Cardiac fibroblast (primary cell): ENCODE measurements at regions not wholly inside any gene's neighbourhood (a gene's known extent, or its start where the extent isn't known, plus 50 kb on each side); places are given as distances from the start of the nearest gene placed in this dataset.

Experiments
- DNase-seq, 2 donors: peaks; one replicate each; pipeline versions ENCODE4 v3.0.0 to v3.0.0-alpha.2; 2010; ENCODE audit warnings: low read depth in 2 of 2
- H3K4me3 ChIP-seq, 2 donors: replicated peaks in 1 of 2; 1 replicate in 1 of 2; 2 replicates in 1 of 2; pipeline ENCODE4 v1.5.1; 2011; ENCODE audit warnings: low read depth in 2 of 2, low read length in 2 of 2, mild to moderate bottlenecking in 2 of 2, moderate library complexity in 1 of 2
- CTCF ChIP-seq: IDR thresholded peaks from one replicate; pipeline ENCODE4 v1.5.1; 2011; ENCODE audit warnings: low read depth, mild to moderate bottlenecking, low read length, inconsistent platforms

GRCh38 chr11:15412054-15412453 lies 297.3 kb downstream of the INSC start:
- no peak for TF ChIP-seq CTCF
- H3K4me3 ChIP-seq: no peak overlapping the region
- DNase-seq: no peak

- no peak for TF ChIP-seq CTCF
- DNase-seq: no peak
- H3K4me3 ChIP-seq: no peak overlapping the region
Measured at GRCh38 chr11:15418921-15419320, 304.2 kb downstream of the INSC start.

GRCh38 chr11:15419696-15420095 lies 305.0 kb downstream of the INSC start:
- H3K4me3 ChIP-seq: no peak overlapping the region
- TF ChIP-seq CTCF: no peak
- no peak for DNase-seq

DNA sequence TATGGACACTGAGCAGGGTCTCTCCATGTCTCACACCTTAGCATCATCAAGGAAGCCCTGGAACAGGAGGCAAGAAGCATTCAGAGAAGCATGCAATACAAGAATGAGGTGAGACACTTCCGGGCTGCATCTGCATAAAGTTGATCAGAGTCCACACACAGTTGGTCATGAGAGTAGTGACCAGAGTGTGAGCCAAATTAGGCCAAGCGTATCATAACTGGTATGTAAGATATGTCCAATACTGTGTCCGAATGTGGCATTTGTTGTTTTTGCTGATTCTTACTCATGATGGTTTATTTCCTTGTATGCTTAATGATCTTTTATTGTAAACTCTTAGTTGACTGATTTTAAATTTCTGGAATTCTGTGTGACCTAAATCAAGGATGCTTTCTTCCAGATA lies 315.7 kb downstream of the INSC start:
- no peak overlapping the region for H3K4me3 ChIP-seq
- DNase-seq: no peak
- no peak for TF ChIP-seq CTCF

- H3K4me3 ChIP-seq: no peak overlapping the region
- TF ChIP-seq CTCF: no peak
- DNase-seq: no peak
Measured at GRCh38 chr11:15434529-15434928, 319.8 kb downstream of the INSC start.

DNA sequence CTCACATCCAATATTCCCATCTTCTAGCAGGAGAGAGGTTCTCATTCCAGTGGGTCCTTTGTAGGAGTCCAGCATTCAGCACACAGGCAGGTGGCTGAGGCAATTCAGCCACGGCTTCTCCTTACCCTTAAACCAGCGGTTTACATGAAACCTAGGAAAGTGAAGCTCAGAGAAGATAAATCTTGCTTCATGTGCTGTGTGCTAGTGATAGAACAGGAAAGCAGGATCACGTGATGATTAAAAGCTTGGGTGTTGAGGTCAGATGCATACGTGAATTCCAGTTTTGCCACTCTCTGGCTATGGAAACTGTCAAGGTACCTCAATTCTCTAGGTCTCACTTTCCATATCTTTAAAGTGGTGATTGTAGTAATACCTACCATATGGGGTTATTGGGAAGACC lies 331.6 kb downstream of the INSC start:
- no peak for TF ChIP-seq CTCF
- no peak for DNase-seq
- no peak overlapping the region for H3K4me3 ChIP-seq

GRCh38 chr11:15446929-15447328 lies 332.2 kb downstream of the INSC start:
- no peak for TF ChIP-seq CTCF
- DNase-seq: no peak
- no peak overlapping the region for H3K4me3 ChIP-seq
